ENCODE measurements at regions not wholly inside any gene's neighbourhood (a gene's known extent, or its start where the extent isn't known, plus 50 kb on each side); places are given as distances from the start of the nearest gene placed in this dataset.

DNA sequence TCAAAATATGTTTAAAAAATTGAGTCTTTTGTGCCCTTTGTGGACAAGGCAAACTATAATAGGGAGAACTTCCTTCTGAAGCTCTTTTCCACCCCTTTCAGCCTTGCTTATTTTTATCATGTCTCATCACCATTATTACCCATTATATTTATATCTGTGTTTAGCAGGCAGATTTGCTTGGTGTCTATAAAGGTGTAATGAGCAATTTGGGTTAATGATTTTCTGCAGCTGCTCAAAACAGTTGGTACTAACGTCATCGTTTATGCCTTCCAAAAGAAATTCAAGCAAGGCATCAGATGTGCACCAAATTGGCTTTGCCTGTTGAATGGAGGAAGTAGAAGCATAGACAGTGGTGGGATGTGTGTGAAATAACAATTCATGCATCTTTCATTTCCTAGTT lies 483.7 kb upstream of the SGO1 start:
- Histone ChIP-seq H3K27me3 (ENCODE audit: control insufficient read depth, insufficient read depth, low read length) (no peaks in the 10 kb centered on the region), H3K4me1 (ENCODE audit: control insufficient read depth, insufficient read depth, low read length) (no peaks in the 10 kb centered on the region), H3K4me3 (ENCODE audit: low read length) (no peak overlapping the region), H3K36me3 (ENCODE audit: control insufficient read depth, insufficient read depth, low read length) (no peaks in the 10 kb centered on the region), H3K9me3 (ENCODE audit: control insufficient read depth, low read depth, low read length) (no peaks in the 10 kb centered on the region), H3K27ac (ENCODE audit: low read length) (no peak overlapping the region)
- DNase-seq: no peak
- 40% methylated on average over 2 of the region's 2 CpGs for WGBS (ENCODE audit: insufficient coverage, low lambda C conversion rate)

DNA sequence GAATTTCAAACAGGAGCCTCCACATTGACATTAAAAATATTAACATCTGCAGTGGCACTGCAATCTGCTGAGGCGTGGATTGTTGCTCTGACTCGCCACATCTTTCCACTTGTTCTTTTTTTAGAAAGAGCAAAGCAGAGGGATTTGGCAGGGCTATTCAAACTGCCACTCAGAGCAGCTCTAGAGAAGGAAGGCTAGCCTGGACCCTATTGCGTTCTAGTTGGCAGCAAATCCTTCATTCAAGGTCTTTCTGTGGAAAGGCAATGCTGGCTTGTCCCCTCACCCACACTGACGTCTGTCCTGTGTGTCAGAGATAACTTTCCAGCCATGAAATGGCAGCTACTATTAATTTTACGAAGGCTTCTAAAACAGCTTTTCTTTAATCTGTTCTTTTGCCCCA lies 483.2 kb upstream of the SGO1 start:
- Histone ChIP-seq H3K4me1 (ENCODE audit: control insufficient read depth, insufficient read depth, low read length) (no peaks in the 10 kb centered on the region), H3K4me3 (ENCODE audit: low read length) (no peak overlapping the region), H3K27me3 (ENCODE audit: control insufficient read depth, insufficient read depth, low read length) (no peaks in the 10 kb centered on the region), H3K36me3 (ENCODE audit: control insufficient read depth, insufficient read depth, low read length) (no peaks in the 10 kb centered on the region), H3K27ac (ENCODE audit: low read length) (no peak overlapping the region), H3K9me3 (ENCODE audit: control insufficient read depth, low read depth, low read length) (no peaks in the 10 kb centered on the region)
- no CpG with 5 or more reads among the region's 5 CpGs for WGBS (ENCODE audit: insufficient coverage, low lambda C conversion rate)
- DNase-seq: no peak

DNA sequence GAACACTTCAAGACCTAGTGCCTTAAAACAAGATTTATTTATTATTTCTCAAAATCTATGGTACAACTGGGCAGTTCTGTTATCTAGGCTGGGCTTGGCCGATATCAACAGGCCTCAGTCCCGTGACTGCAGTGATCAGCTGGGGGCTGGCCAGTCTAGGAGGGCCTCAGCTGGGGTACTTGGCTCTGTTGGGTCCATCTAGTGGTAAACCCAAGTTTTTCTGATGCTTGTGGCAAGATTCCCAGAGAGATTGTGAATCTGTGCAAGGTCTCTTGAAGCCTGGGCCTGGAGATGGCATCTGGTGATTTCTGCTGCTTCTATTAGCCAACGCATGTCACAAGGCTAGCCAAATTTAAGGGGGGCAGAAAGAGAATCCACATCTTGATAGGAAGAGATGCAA lies 482.4 kb upstream of the SGO1 start:
- Histone ChIP-seq H3K4me3 (ENCODE audit: low read length) (no peak overlapping the region), H3K27ac (ENCODE audit: low read length) (no peak overlapping the region), H3K36me3 (ENCODE audit: control insufficient read depth, insufficient read depth, low read length) (no peaks in the 10 kb centered on the region), H3K4me1 (ENCODE audit: control insufficient read depth, insufficient read depth, low read length) (no peaks in the 10 kb centered on the region), H3K9me3 (ENCODE audit: control insufficient read depth, low read depth, low read length) (no peaks in the 10 kb centered on the region), H3K27me3 (ENCODE audit: control insufficient read depth, insufficient read depth, low read length) (no peaks in the 10 kb centered on the region)
- no CpG with 5 or more reads among the region's 3 CpGs for WGBS (ENCODE audit: insufficient coverage, low lambda C conversion rate)
- no peak for DNase-seq

DNA sequence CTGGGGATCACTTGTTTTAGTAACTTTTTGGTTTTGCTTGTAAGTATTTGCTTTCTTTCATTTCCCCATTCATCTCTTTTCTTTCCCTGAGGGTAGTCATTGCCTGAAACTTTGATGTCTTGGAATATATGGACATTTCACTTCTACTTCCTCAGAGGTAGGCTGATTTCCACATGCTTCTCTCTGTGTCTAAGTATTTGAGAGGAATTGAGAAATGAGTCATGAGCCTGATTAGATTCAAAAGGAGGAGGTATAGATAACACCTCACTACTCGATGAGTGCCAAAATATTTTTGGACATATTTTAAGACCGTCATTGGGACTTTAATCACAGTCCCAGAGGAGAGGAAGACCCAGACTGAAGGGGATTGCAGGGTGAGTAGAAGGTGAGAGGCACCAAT lies 480.1 kb upstream of the SGO1 start:
- DNase-seq: no peak
- 100% methylated on average over 1 of the region's 2 CpGs for WGBS (ENCODE audit: insufficient coverage, low lambda C conversion rate)
- no peaks in the 10 kb centered on the region for H3K27me3 ChIP-seq (ENCODE audit: control insufficient read depth, insufficient read depth, low read length)
- H3K4me3 ChIP-seq (ENCODE audit: low read length): no peak overlapping the region
- H3K36me3 ChIP-seq (ENCODE audit: control insufficient read depth, insufficient read depth, low read length): no peaks in the 10 kb centered on the region
- no peaks in the 10 kb centered on the region for H3K9me3 ChIP-seq (ENCODE audit: control insufficient read depth, low read depth, low read length)
- no peak overlapping the region for H3K27ac ChIP-seq (ENCODE audit: low read length)
- no peaks in the 10 kb centered on the region for H3K4me1 ChIP-seq (ENCODE audit: control insufficient read depth, insufficient read depth, low read length)

DNA sequence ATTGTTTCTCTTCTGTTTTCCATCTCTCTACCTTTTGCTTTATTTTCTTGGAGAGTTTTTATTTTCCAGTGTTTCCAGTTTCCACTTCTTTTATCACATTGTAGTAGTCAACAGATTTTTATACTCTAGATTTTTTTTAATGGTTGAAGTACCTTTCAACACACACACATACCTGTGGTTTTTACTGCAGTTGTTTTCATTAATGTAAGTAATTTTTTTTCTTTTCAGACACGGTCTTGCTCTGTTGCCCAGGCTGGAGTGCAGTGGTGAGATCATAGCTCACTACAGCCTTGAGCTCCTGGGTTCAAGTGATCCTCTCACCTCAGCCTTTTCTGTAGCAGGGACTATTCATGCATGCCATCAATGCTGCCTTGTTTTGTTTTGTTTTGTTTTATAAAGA lies 472.5 kb upstream of the SGO1 start:
- Histone ChIP-seq H3K4me3 (ENCODE audit: low read length) (no peak overlapping the region), H3K9me3 (ENCODE audit: control insufficient read depth, low read depth, low read length) (no peaks in the 10 kb centered on the region), H3K27me3 (ENCODE audit: control insufficient read depth, insufficient read depth, low read length) (no peaks in the 10 kb centered on the region), H3K4me1 (ENCODE audit: control insufficient read depth, insufficient read depth, low read length) (no peaks in the 10 kb centered on the region), H3K36me3 (ENCODE audit: control insufficient read depth, insufficient read depth, low read length) (no peaks in the 10 kb centered on the region), H3K27ac (ENCODE audit: low read length) (no peak overlapping the region)
- no peak for DNase-seq
- no CpG with 5 or more reads among the region's 1 CpG for WGBS (ENCODE audit: insufficient coverage, low lambda C conversion rate)

DNA sequence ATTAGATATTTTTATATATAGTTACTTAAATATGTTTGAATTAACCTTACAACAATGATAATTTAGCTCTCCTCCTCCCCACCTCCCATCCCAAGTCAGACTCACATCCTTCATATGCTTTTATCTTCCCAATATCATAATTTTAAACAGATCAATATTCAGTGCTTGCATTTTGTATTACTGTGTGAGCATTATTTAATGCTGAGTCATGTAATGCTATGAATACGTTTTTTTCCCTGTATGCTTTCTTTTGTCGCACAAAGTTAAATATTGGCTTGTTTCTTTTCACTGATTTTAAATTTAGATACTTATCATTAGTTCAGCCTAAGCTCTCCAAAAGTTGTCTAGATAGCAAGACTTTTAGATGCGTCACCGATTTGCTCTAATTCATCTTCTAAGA lies 471.6 kb upstream of the SGO1 start:
- WGBS (ENCODE audit: insufficient coverage, low lambda C conversion rate): 94% methylated on average over 4 of the region's 4 CpGs
- no peak for DNase-seq
- Histone ChIP-seq H3K36me3 (ENCODE audit: control insufficient read depth, insufficient read depth, low read length) (no peaks in the 10 kb centered on the region), H3K9me3 (ENCODE audit: control insufficient read depth, low read depth, low read length) (no peaks in the 10 kb centered on the region), H3K27ac (ENCODE audit: low read length) (no peak overlapping the region), H3K4me1 (ENCODE audit: control insufficient read depth, insufficient read depth, low read length) (no peaks in the 10 kb centered on the region), H3K27me3 (ENCODE audit: control insufficient read depth, insufficient read depth, low read length) (no peaks in the 10 kb centered on the region), H3K4me3 (ENCODE audit: low read length) (no peak overlapping the region)

DNA sequence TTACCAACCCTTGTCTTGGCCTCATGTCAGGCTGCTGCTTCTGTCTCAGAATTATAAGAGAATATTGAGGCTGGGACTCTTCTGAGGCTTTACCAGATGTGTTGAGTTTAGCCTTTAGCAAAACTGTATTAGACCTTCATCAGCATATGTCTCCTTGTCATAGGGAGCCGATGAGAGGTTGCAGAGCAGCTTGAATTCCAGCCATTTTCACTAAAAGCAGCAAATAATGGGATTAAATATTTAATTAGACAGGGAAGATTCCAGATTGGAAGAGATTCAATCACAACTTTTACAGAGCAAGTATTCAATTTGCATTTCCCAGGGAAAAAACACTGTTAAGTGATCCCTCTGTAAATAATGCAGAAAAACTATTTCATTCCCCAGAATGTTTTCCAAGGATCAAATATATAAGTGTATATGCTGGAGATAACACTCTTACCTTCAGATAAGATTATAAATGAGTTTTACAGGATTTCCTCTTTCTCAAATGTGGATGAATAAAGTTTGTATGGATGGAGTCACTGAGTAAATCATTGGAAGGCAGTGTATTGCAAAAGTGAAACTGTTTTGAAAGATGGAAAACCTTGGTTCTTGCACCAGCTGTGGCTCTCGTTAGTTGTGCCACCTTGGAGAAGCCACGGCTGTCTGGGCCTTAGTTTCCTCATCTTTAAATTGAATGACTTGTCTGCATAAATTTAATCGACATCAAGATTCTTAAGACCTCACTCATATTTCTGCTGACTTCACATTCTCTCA lies 466.4 kb upstream of the SGO1 start:
- Histone ChIP-seq H3K9me3 (ENCODE audit: control insufficient read depth, low read depth, low read length) (no peaks in the 10 kb centered on the region), H3K4me1 (ENCODE audit: control insufficient read depth, insufficient read depth, low read length) (no peaks in the 10 kb centered on the region), H3K36me3 (ENCODE audit: control insufficient read depth, insufficient read depth, low read length) (no peaks in the 10 kb centered on the region), H3K4me3 (ENCODE audit: low read length) (no peak overlapping the region), H3K27ac (ENCODE audit: low read length) (no peak overlapping the region), H3K27me3 (ENCODE audit: control insufficient read depth, insufficient read depth, low read length) (no peaks in the 10 kb centered on the region)
- WGBS (ENCODE audit: insufficient coverage, low lambda C conversion rate): 94% methylated on average over 3 of the region's 4 CpGs
- no peak for DNase-seq

DNA sequence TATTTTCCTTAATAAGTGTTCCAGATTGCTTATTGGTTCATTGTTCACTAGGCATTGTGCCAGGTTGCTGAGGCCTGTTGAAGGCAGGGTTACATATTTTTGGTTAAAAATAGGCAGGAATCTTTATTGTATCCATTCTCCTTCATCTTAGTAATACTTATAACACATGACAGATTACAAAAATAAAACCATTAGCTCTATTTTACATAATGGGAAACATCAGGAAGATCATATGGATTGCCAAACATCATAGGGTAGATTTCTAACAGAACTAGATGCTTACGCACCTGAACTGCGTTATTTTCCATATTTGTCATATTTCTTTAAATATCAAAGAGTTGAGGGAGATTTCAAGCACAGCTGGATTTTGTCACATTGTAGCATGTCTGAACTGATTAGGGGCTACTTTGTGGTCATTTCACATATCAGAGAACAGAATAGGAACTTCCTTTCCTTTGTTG lies 462.9 kb upstream of the SGO1 start:
- no peaks in the 10 kb centered on the region for H3K27me3 ChIP-seq (ENCODE audit: control insufficient read depth, insufficient read depth, low read length)
- H3K36me3 ChIP-seq (ENCODE audit: control insufficient read depth, insufficient read depth, low read length): no peaks in the 10 kb centered on the region
- DNase-seq: no peak
- WGBS (ENCODE audit: insufficient coverage, low lambda C conversion rate): 100% methylated on average over 1 of the region's 2 CpGs
- H3K4me3 ChIP-seq (ENCODE audit: low read length): no peak overlapping the region
- no peaks in the 10 kb centered on the region for H3K4me1 ChIP-seq (ENCODE audit: control insufficient read depth, insufficient read depth, low read length)
- H3K9me3 ChIP-seq (ENCODE audit: control insufficient read depth, low read depth, low read length): no peaks in the 10 kb centered on the region
- no peak overlapping the region for H3K27ac ChIP-seq (ENCODE audit: low read length)

DNA sequence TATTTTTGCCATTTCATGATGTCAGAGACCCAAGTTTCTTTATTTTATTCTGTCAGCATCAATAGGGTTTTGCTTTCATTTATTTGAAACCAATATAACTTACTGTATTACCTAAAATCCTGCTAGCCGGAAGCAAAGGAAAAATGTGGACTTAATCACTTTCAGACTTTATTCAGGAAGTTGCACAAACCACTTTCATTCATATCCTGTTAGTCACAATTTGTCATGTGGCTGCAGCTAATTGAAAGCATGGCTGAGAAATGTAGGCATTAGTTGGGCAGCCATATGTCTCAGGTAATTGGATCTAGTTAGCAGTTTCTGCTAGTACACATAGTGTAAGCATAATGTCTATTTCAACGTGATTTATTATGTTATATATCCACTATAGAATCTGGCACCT lies 462.3 kb upstream of the SGO1 start:
- Histone ChIP-seq H3K36me3 (ENCODE audit: control insufficient read depth, insufficient read depth, low read length) (no peaks in the 10 kb centered on the region), H3K27me3 (ENCODE audit: control insufficient read depth, insufficient read depth, low read length) (no peaks in the 10 kb centered on the region), H3K9me3 (ENCODE audit: control insufficient read depth, low read depth, low read length) (no peaks in the 10 kb centered on the region), H3K27ac (ENCODE audit: low read length) (no peak overlapping the region), H3K4me1 (ENCODE audit: control insufficient read depth, insufficient read depth, low read length) (no peaks in the 10 kb centered on the region), H3K4me3 (ENCODE audit: low read length) (no peak overlapping the region)
- no peak for DNase-seq
- 50% methylated on average over 1 of the region's 2 CpGs for WGBS (ENCODE audit: insufficient coverage, low lambda C conversion rate)

DNA sequence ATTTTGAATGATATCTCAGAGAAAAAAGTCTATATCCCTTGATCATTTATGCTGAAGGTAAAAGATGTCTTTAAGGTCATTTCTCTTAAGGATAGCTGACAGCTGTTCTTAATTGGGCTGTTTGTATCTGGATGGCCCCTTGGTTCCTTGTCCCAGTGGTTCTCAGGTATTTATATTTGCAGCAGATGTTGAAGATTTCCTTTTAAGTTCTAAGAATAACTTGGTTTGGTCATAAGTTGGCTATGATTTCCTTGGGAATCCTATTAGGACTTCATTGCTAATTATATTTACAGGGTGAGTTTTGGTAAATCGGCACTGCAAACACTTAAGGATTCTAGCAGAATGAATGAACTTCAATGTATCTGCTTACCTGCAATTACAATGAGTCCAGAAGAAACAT lies 460.4 kb upstream of the SGO1 start:
- DNase-seq: no peak
- no CpG with 5 or more reads among the region's 1 CpG for WGBS (ENCODE audit: insufficient coverage, low lambda C conversion rate)
- H3K4me1 ChIP-seq (ENCODE audit: control insufficient read depth, insufficient read depth, low read length): no peaks in the 10 kb centered on the region
- H3K27me3 ChIP-seq (ENCODE audit: control insufficient read depth, insufficient read depth, low read length): no peaks in the 10 kb centered on the region
- no peaks in the 10 kb centered on the region for H3K36me3 ChIP-seq (ENCODE audit: control insufficient read depth, insufficient read depth, low read length)
- H3K9me3 ChIP-seq (ENCODE audit: control insufficient read depth, low read depth, low read length): no peaks in the 10 kb centered on the region
- no peak overlapping the region for H3K27ac ChIP-seq (ENCODE audit: low read length)
- no peak overlapping the region for H3K4me3 ChIP-seq (ENCODE audit: low read length)

DNA sequence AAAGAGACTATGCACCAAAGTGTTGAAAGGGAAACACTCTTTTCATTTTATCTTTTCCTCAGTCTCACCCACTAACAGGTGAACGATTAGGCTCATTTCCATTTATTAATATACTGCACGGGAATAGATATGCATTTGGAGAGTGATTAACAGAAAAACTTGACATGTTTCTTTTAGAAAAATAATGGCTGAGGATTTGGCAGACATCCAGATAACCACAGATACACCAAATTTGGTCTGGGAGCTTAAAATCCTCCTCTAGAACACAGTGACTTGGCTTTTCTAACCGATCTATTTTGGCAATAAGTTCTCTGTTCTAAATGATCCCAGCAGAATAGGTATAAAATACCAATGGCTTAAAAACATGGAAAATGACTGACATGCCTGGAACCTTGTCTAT lies 459.3 kb upstream of the SGO1 start:
- Histone ChIP-seq H3K9me3 (ENCODE audit: control insufficient read depth, low read depth, low read length) (no peaks in the 10 kb centered on the region), H3K4me1 (ENCODE audit: control insufficient read depth, insufficient read depth, low read length) (no peaks in the 10 kb centered on the region), H3K27ac (ENCODE audit: low read length) (no peak overlapping the region), H3K27me3 (ENCODE audit: control insufficient read depth, insufficient read depth, low read length) (no peaks in the 10 kb centered on the region), H3K36me3 (ENCODE audit: control insufficient read depth, insufficient read depth, low read length) (no peaks in the 10 kb centered on the region), H3K4me3 (ENCODE audit: low read length) (no peak overlapping the region)
- WGBS (ENCODE audit: insufficient coverage, low lambda C conversion rate): no CpG with 5 or more reads among the region's 3 CpGs
- no peak for DNase-seq

Data from large intestine (tissue), 3 donors.